WTC11 (cell line): ENCODE measurements at regions not wholly inside any gene's neighbourhood (a gene's known extent, or its start where the extent isn't known, plus 50 kb on each side); places are given as distances from the start of the nearest gene placed in this dataset.
A peak's percentile ranks its signal among the peaks of the same experiment; 100 is the strongest.

Experiments used
- ATAC-seq: fragments of 200-7000 bp; cut with Tn5 transposase; 2 replicates; pipeline ENCODE4 v1.10.0; 2021; ENCODE audit warnings: mild to moderate bottlenecking, moderate library complexity
- CTCF ChIA-PET: fragments of 300-600 bp; sonication (Branson Sonifier 250); formaldehyde crosslinking; loops from one replicate; lab custom pipeline; 2021; ENCODE audit warnings: antibody characterized with exemption; lab: Charles Lee
- POLR2A ChIA-PET: fragments of 350-600 bp; sonication (Branson Sonifier 250); formaldehyde crosslinking; loops from one replicate; lab custom pipeline; 2021; ENCODE audit warnings: antibody characterized with exemption; lab: Charles Lee
- DNase-seq: peaks from one replicate; pipeline ENCODE4 v3.0.0; 2021; ENCODE audit warnings: low spot score
- H3K27ac Mint-ChIP-seq: 2 replicates; pipeline ENCODE4 v1.8.0; 2021; ENCODE audit warnings: mixed read lengths
- H3K27me3 Mint-ChIP-seq: 2 replicates; pipeline ENCODE4 v1.8.0; 2021; ENCODE audit warnings: low read depth, mild to moderate bottlenecking, moderate library complexity, mixed read lengths
- H3K36me3 Mint-ChIP-seq: 2 replicates; pipeline ENCODE4 v1.8.0; 2021; ENCODE audit warnings: mixed read lengths
- H3K4me1 Mint-ChIP-seq: 2 replicates; pipeline ENCODE4 v1.8.0; 2022; ENCODE audit warnings: mixed read lengths
- H3K4me3 Mint-ChIP-seq: 2 replicates; pipeline ENCODE4 v1.8.0; 2021; ENCODE audit warnings: mild to moderate bottlenecking, moderate library complexity, mixed read lengths
- H3K9me3 Mint-ChIP-seq: 2 replicates; pipeline ENCODE4 v1.8.0; 2021; ENCODE audit warnings: mixed read lengths
- E2F5 ChIP-seq: sonication (generic); formaldehyde crosslinking; IDR thresholded peaks from 2 replicates; pipeline ENCODE4 v1.8.1; 2022; ENCODE audit warnings: mild to moderate bottlenecking, moderate library complexity, missing genetic modification reagents
- ELF4 ChIP-seq: sonication (generic); formaldehyde crosslinking; IDR thresholded peaks from 2 replicates; pipeline ENCODE4 v1.8.1; 2022; ENCODE audit warnings: low read depth, mild to moderate bottlenecking, moderate library complexity, missing genetic modification reagents
- GTF2I ChIP-seq: fragments of 250-450 bp; sonication (Bioruptor Pico); conservative IDR thresholded peaks from 2 replicates; pipeline ENCODE4 v1.4.0; 2021; ENCODE audit warnings: mild to moderate bottlenecking
- IRF2 ChIP-seq: sonication (generic); formaldehyde crosslinking; IDR thresholded peaks from 2 replicates; pipeline ENCODE4 v1.8.0; 2022; ENCODE audit warnings: low read depth, missing genetic modification reagents, borderline replicate concordance
- MXD4 ChIP-seq: fragments of 250-450 bp; sonication (Bioruptor Pico); IDR thresholded peaks from 2 replicates; pipeline ENCODE4 v1.8.0; 2021; ENCODE audit warnings: mild to moderate bottlenecking, moderate library complexity, borderline replicate concordance
- MYBL2 ChIP-seq: sonication (generic); formaldehyde crosslinking; IDR thresholded peaks from 2 replicates; pipeline ENCODE4 v1.8.1; 2023; ENCODE audit warnings: mild to moderate bottlenecking, moderate library complexity, missing genetic modification reagents
- NFATC4 ChIP-seq: fragments of 250-450 bp; sonication (Bioruptor Pico); IDR thresholded peaks from 2 replicates; pipeline ENCODE4 v1.9.0; 2021; ENCODE audit warnings: mild to moderate bottlenecking
- NR2C2 ChIP-seq: sonication (generic); formaldehyde crosslinking; IDR thresholded peaks from 2 replicates; pipeline ENCODE4 v1.8.0; 2022; ENCODE audit warnings: mild to moderate bottlenecking, missing genetic modification reagents
- OVOL2 ChIP-seq: fragments of 250-450 bp; sonication (Bioruptor Pico); IDR thresholded peaks from 2 replicates; pipeline ENCODE4 v1.9.0; 2021; ENCODE audit warnings: mild to moderate bottlenecking, borderline replicate concordance
- SP1 ChIP-seq: sonication (generic); formaldehyde crosslinking; conservative IDR thresholded peaks from 2 replicates; pipeline ENCODE4 v1.8.1; 2022; ENCODE audit warnings: missing genetic modification reagents
- ZBTB21 ChIP-seq: sonication (generic); formaldehyde crosslinking; IDR thresholded peaks from 2 replicates; pipeline ENCODE4 v1.8.1; 2023; ENCODE audit warnings: mild to moderate bottlenecking, missing genetic modification reagents, borderline replicate concordance
- ZNF121 ChIP-seq: sonication (generic); formaldehyde crosslinking; IDR thresholded peaks from 2 replicates; pipeline ENCODE4 v1.8.0; 2023; ENCODE audit warnings: missing genetic modification reagents
- ZNF317 ChIP-seq: sonication (generic); formaldehyde crosslinking; IDR thresholded peaks from 2 replicates; pipeline ENCODE4 v1.8.1; 2023; ENCODE audit warnings: low read depth, mild to moderate bottlenecking, moderate library complexity, missing genetic modification reagents, borderline replicate concordance
- ZNF671 ChIP-seq: fragments of 250-450 bp; sonication (Bioruptor Pico); IDR thresholded peaks from 2 replicates; pipeline ENCODE4 v1.8.0; 2021; ENCODE audit warnings: mild to moderate bottlenecking
- ZSCAN18 ChIP-seq: fragments of 250-450 bp; sonication (Bioruptor Pico); IDR thresholded peaks from 2 replicates; pipeline ENCODE4 v2.1.2; 2022; ENCODE audit warnings: mild to moderate bottlenecking, moderate library complexity
- TF ChIP-seq, protein P1 (sequence below): sonication (generic); formaldehyde crosslinking; IDR thresholded peaks from 2 replicates; pipeline ENCODE4 v1.8.0; 2022; ENCODE audit warnings: mild to moderate bottlenecking, missing genetic modification reagents
- TF ChIP-seq, protein P2 (sequence below): sonication (generic); formaldehyde crosslinking; IDR thresholded peaks from 2 replicates; pipeline ENCODE4 v1.8.1; 2022; ENCODE audit warnings: missing genetic modification reagents, borderline replicate concordance
- TF ChIP-seq, protein P3 (sequence below): sonication (generic); formaldehyde crosslinking; IDR thresholded peaks from 2 replicates; pipeline ENCODE4 v1.8.1; 2023; ENCODE audit warnings: mild to moderate bottlenecking, missing genetic modification reagents
- TF ChIP-seq, protein P4 (sequence below): sonication (generic); formaldehyde crosslinking; IDR thresholded peaks from 2 replicates; pipeline ENCODE4 v1.8.1; 2023; ENCODE audit warnings: mild to moderate bottlenecking, moderate library complexity, missing genetic modification reagents
- TF ChIP-seq, protein P5 (sequence below): fragments of 250-450 bp; sonication (Bioruptor Pico); IDR thresholded peaks from 2 replicates; pipeline ENCODE4 v1.9.0; 2021; ENCODE audit warnings: mild to moderate bottlenecking

- TF ChIP-seq, protein P1, sequence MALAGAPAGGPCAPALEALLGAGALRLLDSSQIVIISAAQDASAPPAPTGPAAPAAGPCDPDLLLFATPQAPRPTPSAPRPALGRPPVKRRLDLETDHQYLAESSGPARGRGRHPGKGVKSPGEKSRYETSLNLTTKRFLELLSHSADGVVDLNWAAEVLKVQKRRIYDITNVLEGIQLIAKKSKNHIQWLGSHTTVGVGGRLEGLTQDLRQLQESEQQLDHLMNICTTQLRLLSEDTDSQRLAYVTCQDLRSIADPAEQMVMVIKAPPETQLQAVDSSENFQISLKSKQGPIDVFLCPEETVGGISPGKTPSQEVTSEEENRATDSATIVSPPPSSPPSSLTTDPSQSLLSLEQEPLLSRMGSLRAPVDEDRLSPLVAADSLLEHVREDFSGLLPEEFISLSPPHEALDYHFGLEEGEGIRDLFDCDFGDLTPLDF (CRISPR knock-in tag) = no peak
- TF ChIP-seq ELF4 = no peak
Measured at GRCh38 chr16:54687043-54687899, 243.4 kb upstream of the IRX5 start (continued).

- no peak for ATAC-seq
- ChIA-PET POLR2A (no interaction called here), CTCF (interaction anchor here (0.7 kb wide), 1 partner anchor 17 kb away, joined by 3 read pairs; no protein-coding TSS in a partner anchor)
- H3K27ac Mint-ChIP-seq = no peak overlapping the region
- H3K4me1 Mint-ChIP-seq = peaks cover 38% of the 10 kb centered on the region
- TF ChIP-seq, protein P2, sequence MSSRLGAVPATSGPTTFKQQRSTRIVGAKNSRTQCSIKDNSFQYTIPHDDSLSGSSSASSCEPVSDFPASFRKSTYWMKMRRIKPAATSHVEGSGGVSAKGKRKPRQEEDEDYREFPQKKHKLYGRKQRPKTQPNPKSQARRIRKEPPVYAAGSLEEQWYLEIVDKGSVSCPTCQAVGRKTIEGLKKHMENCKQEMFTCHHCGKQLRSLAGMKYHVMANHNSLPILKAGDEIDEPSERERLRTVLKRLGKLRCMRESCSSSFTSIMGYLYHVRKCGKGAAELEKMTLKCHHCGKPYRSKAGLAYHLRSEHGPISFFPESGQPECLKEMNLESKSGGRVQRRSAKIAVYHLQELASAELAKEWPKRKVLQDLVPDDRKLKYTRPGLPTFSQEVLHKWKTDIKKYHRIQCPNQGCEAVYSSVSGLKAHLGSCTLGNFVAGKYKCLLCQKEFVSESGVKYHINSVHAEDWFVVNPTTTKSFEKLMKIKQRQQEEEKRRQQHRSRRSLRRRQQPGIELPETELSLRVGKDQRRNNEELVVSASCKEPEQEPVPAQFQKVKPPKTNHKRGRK (CRISPR knock-in tag) = 0 out of 2 replicates have a peak, but pooled peaks have one; percentile 34
- no peak for TF ChIP-seq GTF2I (CRISPR knock-in tag)
- peaks cover 8% of the 10 kb centered on the region; the same call in 1 of the 2 replicates for H3K9me3 Mint-ChIP-seq
- no peaks in the 10 kb centered on the region; the same call in 1 of the 2 replicates for H3K36me3 Mint-ChIP-seq
- H3K27me3 Mint-ChIP-seq = peaks cover 45% of the 10 kb centered on the region
- no peak overlapping the region for H3K4me3 Mint-ChIP-seq
- DNase-seq = no peak
Measured at GRCh38 chr16:54685682-54686081, 245.0 kb upstream of the IRX5 start.

- Mint-ChIP-seq H3K36me3 (no peaks in the 10 kb centered on the region), H3K4me3 (no peak overlapping the region), H3K9me3 (peaks cover 4% of the 10 kb centered on the region), H3K4me1 (peaks cover 3% of the 10 kb centered on the region), H3K27ac (no peak overlapping the region), H3K27me3 (peaks cover 24% of the 10 kb centered on the region)
- ChIA-PET CTCF (interaction anchor here (0.6 to 1.4 kb wide), 3 partner anchors 45 to 395 kb away, joined by 3 to 6 read pairs (median 3); no protein-coding TSS in a partner anchor), POLR2A (no interaction called here)
- no peak for ATAC-seq
- no peak for DNase-seq
- TF ChIP-seq GTF2I (CRISPR knock-in tag) = no peak
- TF ChIP-seq SP1 (CRISPR knock-in tag) = no peak
- TF ChIP-seq, protein P3, sequence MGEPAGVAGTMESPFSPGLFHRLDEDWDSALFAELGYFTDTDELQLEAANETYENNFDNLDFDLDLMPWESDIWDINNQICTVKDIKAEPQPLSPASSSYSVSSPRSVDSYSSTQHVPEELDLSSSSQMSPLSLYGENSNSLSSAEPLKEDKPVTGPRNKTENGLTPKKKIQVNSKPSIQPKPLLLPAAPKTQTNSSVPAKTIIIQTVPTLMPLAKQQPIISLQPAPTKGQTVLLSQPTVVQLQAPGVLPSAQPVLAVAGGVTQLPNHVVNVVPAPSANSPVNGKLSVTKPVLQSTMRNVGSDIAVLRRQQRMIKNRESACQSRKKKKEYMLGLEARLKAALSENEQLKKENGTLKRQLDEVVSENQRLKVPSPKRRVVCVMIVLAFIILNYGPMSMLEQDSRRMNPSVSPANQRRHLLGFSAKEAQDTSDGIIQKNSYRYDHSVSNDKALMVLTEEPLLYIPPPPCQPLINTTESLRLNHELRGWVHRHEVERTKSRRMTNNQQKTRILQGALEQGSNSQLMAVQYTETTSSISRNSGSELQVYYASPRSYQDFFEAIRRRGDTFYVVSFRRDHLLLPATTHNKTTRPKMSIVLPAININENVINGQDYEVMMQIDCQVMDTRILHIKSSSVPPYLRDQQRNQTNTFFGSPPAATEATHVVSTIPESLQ (CRISPR knock-in tag) = no peak
- TF ChIP-seq E2F5 = no peak
- no peak for TF ChIP-seq ZNF121 (CRISPR knock-in tag)
- no peak for TF ChIP-seq ZNF671 (CRISPR knock-in tag)
- TF ChIP-seq NFATC4 (CRISPR knock-in tag) = no peak
- TF ChIP-seq ZSCAN18 = no peak
- no peak for TF ChIP-seq NR2C2 (CRISPR knock-in tag)
- TF ChIP-seq, protein P4, sequence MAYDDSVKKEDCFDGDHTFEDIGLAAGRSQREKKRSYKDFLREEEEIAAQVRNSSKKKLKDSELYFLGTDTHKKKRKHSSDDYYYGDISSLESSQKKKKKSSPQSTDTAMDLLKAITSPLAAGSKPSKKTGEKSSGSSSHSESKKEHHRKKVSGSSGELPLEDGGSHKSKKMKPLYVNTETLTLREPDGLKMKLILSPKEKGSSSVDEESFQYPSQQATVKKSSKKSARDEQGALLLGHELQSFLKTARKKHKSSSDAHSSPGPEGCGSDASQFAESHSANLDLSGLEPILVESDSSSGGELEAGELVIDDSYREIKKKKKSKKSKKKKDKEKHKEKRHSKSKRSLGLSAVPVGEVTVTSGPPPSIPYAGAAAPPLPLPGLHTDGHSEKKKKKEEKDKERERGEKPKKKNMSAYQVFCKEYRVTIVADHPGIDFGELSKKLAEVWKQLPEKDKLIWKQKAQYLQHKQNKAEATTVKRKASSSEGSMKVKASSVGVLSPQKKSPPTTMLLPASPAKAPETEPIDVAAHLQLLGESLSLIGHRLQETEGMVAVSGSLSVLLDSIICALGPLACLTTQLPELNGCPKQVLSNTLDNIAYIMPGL (CRISPR knock-in tag) = no peak
- TF ChIP-seq MYBL2 = no peak
- no peak for TF ChIP-seq MXD4
- TF ChIP-seq ZBTB21 (CRISPR knock-in tag) = no peak
- TF ChIP-seq OVOL2 = no peak
- TF ChIP-seq, protein P5, sequence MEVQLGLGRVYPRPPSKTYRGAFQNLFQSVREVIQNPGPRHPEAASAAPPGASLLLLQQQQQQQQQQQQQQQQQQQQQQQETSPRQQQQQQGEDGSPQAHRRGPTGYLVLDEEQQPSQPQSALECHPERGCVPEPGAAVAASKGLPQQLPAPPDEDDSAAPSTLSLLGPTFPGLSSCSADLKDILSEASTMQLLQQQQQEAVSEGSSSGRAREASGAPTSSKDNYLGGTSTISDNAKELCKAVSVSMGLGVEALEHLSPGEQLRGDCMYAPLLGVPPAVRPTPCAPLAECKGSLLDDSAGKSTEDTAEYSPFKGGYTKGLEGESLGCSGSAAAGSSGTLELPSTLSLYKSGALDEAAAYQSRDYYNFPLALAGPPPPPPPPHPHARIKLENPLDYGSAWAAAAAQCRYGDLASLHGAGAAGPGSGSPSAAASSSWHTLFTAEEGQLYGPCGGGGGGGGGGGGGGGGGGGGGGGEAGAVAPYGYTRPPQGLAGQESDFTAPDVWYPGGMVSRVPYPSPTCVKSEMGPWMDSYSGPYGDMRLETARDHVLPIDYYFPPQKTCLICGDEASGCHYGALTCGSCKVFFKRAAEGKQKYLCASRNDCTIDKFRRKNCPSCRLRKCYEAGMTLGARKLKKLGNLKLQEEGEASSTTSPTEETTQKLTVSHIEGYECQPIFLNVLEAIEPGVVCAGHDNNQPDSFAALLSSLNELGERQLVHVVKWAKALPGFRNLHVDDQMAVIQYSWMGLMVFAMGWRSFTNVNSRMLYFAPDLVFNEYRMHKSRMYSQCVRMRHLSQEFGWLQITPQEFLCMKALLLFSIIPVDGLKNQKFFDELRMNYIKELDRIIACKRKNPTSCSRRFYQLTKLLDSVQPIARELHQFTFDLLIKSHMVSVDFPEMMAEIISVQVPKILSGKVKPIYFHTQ (CRISPR knock-in tag) = no peak
- TF ChIP-seq IRF2 (CRISPR knock-in tag) = no peak
- no peak for TF ChIP-seq ZNF317 (CRISPR knock-in tag)
Measured at GRCh38 chr16:54679531-54679930, 251.1 kb upstream of the IRX5 start.
